CD4-positive, alpha-beta T cell (primary cell): ENCODE measurements at regions not wholly inside any gene's neighbourhood (a gene's known extent, or its start where the extent isn't known, plus 50 kb on each side); places are given as distances from the start of the nearest gene placed in this dataset.

Experiments used
- ATAC-seq: fragments of 200-7000 bp; cut with Tn5 transposase; one replicate; pipeline ENCODE4 v1.10.0; 2022; ENCODE audit warnings: mild to moderate bottlenecking; ENCODE audit not compliant: poor library complexity
- CTCF ChIA-PET: fragments of 350-600 bp; sonication (Branson Sonifier 250); formaldehyde crosslinking; loops from one replicate; lab custom pipeline; 2021; ENCODE audit warnings: antibody characterized with exemption, inconsistent platforms; lab: Charles Lee
- POLR2A ChIA-PET: fragments of 350-600 bp; sonication (Branson Sonifier 250); formaldehyde crosslinking; loops from one replicate; lab custom pipeline; 2021; ENCODE audit warnings: antibody characterized with exemption, inconsistent platforms; lab: Charles Lee
- DNase-seq, 14 experiments: peaks; one replicate each; pipeline ENCODE4 v3.0.0-alpha.2; 2013 to 2020; ENCODE audit warnings: mixed read lengths in 2 of 14
- H3K27ac ChIP-seq, 2 donors: one replicate each; pipeline versions ENCODE4 v1.5.1 to v1.7.0; 2013; ENCODE audit warnings: low read length in 2 of 2, low read depth in 1 of 2, mild to moderate bottlenecking in 1 of 2
- H3K27me3 ChIP-seq, 2 experiments: 1 replicate in 1 of 2; 2 replicates in 1 of 2; pipeline versions ENCODE4 v1.6.1 to v1.7.0; 2013; ENCODE audit warnings: low read length in 2 of 2, control low read depth in 1 of 2, mild to moderate bottlenecking in 1 of 2, moderate library complexity in 1 of 2; ENCODE audit not compliant: insufficient read depth in 2 of 2, control insufficient read depth in 1 of 2
- H3K36me3 ChIP-seq: one replicate; pipeline ENCODE4 v1.6.1; 2013; ENCODE audit warnings: low read length, control low read depth; ENCODE audit not compliant: insufficient read depth
- H3K4me1 ChIP-seq: one replicate; pipeline ENCODE4 v1.6.1; 2013; ENCODE audit warnings: low read length, control low read depth; ENCODE audit not compliant: insufficient read depth
- H3K4me3 ChIP-seq: one replicate; pipeline ENCODE4 v1.5.1; 2013; ENCODE audit warnings: mild to moderate bottlenecking, low read length, moderate library complexity
- H3K9me3 ChIP-seq, 2 experiments: 1 replicate in 1 of 2; 2 replicates in 1 of 2; pipeline versions ENCODE4 v1.6.1 to v1.7.0; 2013; ENCODE audit warnings: low read length in 2 of 2, mild to moderate bottlenecking in 2 of 2, control low read depth in 1 of 2, moderate library complexity in 1 of 2; ENCODE audit not compliant: control insufficient read depth in 1 of 2, insufficient read depth in 1 of 2
- H3K27ac Mint-ChIP-seq: one replicate; pipeline ENCODE4 v1.8.0; 2020; ENCODE audit warnings: mixed read lengths
- H3K27me3 Mint-ChIP-seq: one replicate; pipeline ENCODE4 v1.8.0; 2021; ENCODE audit warnings: mixed read lengths
- H3K36me3 Mint-ChIP-seq: one replicate; pipeline ENCODE4 v1.8.0; 2021; ENCODE audit warnings: low read depth, mixed read lengths
- H3K4me1 Mint-ChIP-seq: one replicate; pipeline ENCODE4 v1.8.0; 2021; ENCODE audit warnings: low read depth, mixed read lengths
- H3K4me3 Mint-ChIP-seq: one replicate; pipeline ENCODE4 v1.8.0; 2020; ENCODE audit warnings: mild to moderate bottlenecking, mixed read lengths
- H3K9me3 Mint-ChIP-seq: one replicate; pipeline ENCODE4 v1.8.0; 2020; ENCODE audit warnings: mixed read lengths
- intact Hi-C, 2 experiments: fragments of 100-400 bp; cut with DNase I in 1 of 2; cut with micrococcal nuclease in 1 of 2; formaldehyde crosslinking; loops; one replicate each; pipeline versions ENCODE4 v1.15.1 to v1.9.0; 2023 to 2025; cut with DNase I, micrococcal nuclease
- TF ChIP-seq, protein P1 (sequence below): fragments of 200-600 bp; IDR thresholded peaks from one replicate; pipeline ENCODE4 v1.8.0; 2022; ENCODE audit warnings: antibody characterized with exemption, mild to moderate bottlenecking

DNA sequence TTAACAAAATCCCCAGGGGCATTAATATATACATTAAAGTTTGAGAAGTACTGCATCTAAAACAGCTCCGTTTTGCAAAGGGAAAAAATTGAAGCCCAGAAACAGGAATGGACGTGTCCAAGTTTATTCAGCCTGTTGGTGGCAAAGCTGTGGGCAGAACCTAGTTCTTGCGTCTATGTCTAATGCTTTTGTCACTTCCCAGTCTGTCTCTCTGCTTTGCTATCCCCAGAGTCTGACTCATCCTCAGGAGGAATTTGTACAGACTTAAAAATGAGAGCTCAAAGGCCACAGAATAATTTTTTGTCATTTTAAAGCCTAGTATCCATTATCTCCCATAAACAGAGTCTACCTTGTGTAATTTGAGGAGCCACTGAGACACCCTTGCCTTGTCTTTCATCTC is 330.9 kb upstream of the GRIA1 start:
- H3K4me3 Mint-ChIP-seq = no peak overlapping the region
- intact Hi-C loops = no loop called here
- ChIA-PET CTCF (no interaction called here), POLR2A (no interaction called here)
- no peaks in the 10 kb centered on the region for H3K4me1 Mint-ChIP-seq
- DNase-seq = no peak
- no peaks in the 10 kb centered on the region for H3K4me1 ChIP-seq
- no peak for ATAC-seq
- peaks cover 5% of the 10 kb centered on the region for H3K9me3 Mint-ChIP-seq
- H3K27me3 ChIP-seq = no peaks in the 10 kb centered on the region
- H3K27ac Mint-ChIP-seq = no peak overlapping the region
- no peaks in the 10 kb centered on the region for H3K36me3 ChIP-seq
- no peaks in the 10 kb centered on the region for H3K36me3 Mint-ChIP-seq
- TF ChIP-seq, protein P1, sequence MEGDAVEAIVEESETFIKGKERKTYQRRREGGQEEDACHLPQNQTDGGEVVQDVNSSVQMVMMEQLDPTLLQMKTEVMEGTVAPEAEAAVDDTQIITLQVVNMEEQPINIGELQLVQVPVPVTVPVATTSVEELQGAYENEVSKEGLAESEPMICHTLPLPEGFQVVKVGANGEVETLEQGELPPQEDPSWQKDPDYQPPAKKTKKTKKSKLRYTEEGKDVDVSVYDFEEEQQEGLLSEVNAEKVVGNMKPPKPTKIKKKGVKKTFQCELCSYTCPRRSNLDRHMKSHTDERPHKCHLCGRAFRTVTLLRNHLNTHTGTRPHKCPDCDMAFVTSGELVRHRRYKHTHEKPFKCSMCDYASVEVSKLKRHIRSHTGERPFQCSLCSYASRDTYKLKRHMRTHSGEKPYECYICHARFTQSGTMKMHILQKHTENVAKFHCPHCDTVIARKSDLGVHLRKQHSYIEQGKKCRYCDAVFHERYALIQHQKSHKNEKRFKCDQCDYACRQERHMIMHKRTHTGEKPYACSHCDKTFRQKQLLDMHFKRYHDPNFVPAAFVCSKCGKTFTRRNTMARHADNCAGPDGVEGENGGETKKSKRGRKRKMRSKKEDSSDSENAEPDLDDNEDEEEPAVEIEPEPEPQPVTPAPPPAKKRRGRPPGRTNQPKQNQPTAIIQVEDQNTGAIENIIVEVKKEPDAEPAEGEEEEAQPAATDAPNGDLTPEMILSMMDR = no peak
- H3K4me3 ChIP-seq = no peak overlapping the region
- no peaks in the 10 kb centered on the region for H3K9me3 ChIP-seq
- no peak overlapping the region for H3K27ac ChIP-seq
- no peaks in the 10 kb centered on the region for H3K27me3 Mint-ChIP-seq

DNA sequence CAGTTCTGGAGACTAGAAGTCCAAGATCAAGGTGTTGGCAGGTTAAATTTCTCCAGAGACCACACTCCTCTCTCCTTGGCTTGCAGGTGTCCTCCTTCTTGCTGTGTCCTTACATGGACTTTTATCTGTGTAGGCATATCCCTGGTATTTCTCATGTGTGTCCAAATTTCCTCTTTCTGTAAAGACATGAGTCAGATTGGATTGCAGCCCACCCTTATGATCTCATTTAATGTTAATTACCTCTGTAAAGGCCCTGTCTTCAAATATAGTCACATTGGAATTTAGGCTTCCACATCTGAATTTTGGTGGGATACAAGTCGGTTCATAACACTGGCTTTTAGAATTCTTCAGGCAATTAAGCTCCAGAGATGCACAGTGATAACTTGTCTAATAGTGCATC is 322.2 kb upstream of the GRIA1 start:
- no peak overlapping the region for H3K4me3 Mint-ChIP-seq
- Histone ChIP-seq H3K27me3 (no peaks in the 10 kb centered on the region), H3K36me3 (no peaks in the 10 kb centered on the region), H3K9me3 (no peaks in the 10 kb centered on the region), H3K4me1 (no peaks in the 10 kb centered on the region), H3K4me3 (no peak overlapping the region), H3K27ac (no peak overlapping the region)
- POLR2A ChIA-PET = no interaction called here
- no peaks in the 10 kb centered on the region for H3K27me3 Mint-ChIP-seq
- DNase-seq (no peak), ATAC-seq (no peak)
- CTCF ChIA-PET = no interaction called here
- peaks cover 25% of the 10 kb centered on the region for H3K9me3 Mint-ChIP-seq
- intact Hi-C loops = no loop called here
- no peaks in the 10 kb centered on the region for H3K36me3 Mint-ChIP-seq
- H3K4me1 Mint-ChIP-seq = no peaks in the 10 kb centered on the region
- H3K27ac Mint-ChIP-seq = no peak overlapping the region
- TF ChIP-seq, protein P1 = no peak

DNA sequence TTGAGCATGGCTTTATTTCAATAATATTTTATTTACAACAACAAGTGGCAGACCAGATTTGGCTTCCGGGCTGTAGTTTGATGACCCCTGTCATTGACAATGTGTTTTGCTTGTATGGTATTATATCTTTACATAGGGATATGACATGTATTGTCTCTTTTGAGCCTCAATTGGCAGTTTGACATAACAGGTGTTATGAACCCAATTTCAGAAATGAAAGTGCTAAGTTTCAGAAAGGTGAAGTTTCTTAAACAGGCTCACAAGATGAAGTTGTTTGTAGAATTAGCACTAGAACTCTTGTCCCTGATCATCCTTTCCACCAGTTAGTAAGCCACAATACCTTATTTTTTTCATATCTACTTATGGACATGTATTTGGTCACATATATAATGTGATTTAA is 303.0 kb upstream of the GRIA1 start:
- Mint-ChIP-seq H3K27me3 (no peaks in the 10 kb centered on the region), H3K27ac (no peak overlapping the region), H3K36me3 (no peaks in the 10 kb centered on the region), H3K4me3 (no peak overlapping the region), H3K9me3 (peaks cover 6% of the 10 kb centered on the region), H3K4me1 (no peaks in the 10 kb centered on the region)
- TF ChIP-seq, protein P1 = no peak
- no peak for ATAC-seq
- Histone ChIP-seq H3K27ac (no peak overlapping the region), H3K4me3 (no peak overlapping the region), H3K27me3 (no peaks in the 10 kb centered on the region), H3K9me3 (no peaks in the 10 kb centered on the region), H3K36me3 (no peaks in the 10 kb centered on the region), H3K4me1 (no peaks in the 10 kb centered on the region)
- DNase-seq = no peak
- intact Hi-C loops = no loop called here
- ChIA-PET POLR2A (no interaction called here), CTCF (no interaction called here)
